Rectal smooth muscle tissue (tissue), 1 donor: ENCODE measurements at regions not wholly inside any gene's neighbourhood (a gene's known extent, or its start where the extent isn't known, plus 50 kb on each side); places are given as distances from the start of the nearest gene placed in this dataset.

Source experiments
- H3K27ac ChIP-seq: one replicate; pipeline ENCODE4 v1.7.0; 2013; ENCODE audit warnings: low read depth, low read length, inconsistent platforms
- H3K27me3 ChIP-seq: one replicate; pipeline ENCODE4 v1.7.0; 2013; ENCODE audit warnings: low read length; ENCODE audit not compliant: control insufficient read depth, insufficient read depth
- H3K36me3 ChIP-seq: one replicate; pipeline ENCODE4 v1.7.0; 2013; ENCODE audit warnings: low read length; ENCODE audit not compliant: control insufficient read depth, insufficient read depth
- H3K4me1 ChIP-seq: one replicate; pipeline ENCODE4 v1.7.0; 2013; ENCODE audit warnings: low read length; ENCODE audit not compliant: control insufficient read depth, insufficient read depth
- H3K4me3 ChIP-seq: one replicate; pipeline ENCODE4 v1.7.0; 2013; ENCODE audit warnings: low read length
- H3K9ac ChIP-seq: one replicate; pipeline ENCODE4 v1.7.0; 2013; ENCODE audit warnings: low read length

DNA sequence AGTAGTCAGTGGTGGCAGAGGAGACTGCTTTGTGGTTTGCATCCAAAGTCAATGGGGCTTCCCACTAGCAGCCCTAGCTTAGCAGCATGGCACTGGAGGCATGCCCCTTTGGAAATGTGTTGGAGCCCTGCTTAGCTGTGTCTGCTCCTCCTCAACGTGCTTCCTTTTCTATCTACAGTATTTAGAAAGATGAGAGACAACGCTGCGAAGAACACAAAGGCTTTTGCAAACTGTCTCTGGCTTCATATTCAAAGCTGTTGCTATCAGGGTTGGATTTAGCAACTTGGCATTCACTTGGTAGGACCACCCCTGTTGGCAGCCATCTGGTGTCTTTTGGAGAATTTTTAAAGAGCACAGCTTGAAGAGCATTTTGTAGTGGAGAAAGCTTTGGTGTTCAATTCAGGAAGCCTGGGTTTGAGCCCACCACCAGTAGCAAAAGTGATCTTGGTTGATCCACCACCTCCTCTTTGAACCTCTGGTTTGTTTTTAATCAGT, 82.1 kb upstream of the CCDC196 start:
- no peak overlapping the region for H3K4me3 ChIP-seq
- no peaks in the 10 kb centered on the region for H3K36me3 ChIP-seq
- no peak overlapping the region for H3K9ac ChIP-seq
- H3K27me3 ChIP-seq, result no peaks in the 10 kb centered on the region
- H3K4me1 ChIP-seq, result no peaks in the 10 kb centered on the region
- H3K27ac ChIP-seq, result no peak overlapping the region

DNA sequence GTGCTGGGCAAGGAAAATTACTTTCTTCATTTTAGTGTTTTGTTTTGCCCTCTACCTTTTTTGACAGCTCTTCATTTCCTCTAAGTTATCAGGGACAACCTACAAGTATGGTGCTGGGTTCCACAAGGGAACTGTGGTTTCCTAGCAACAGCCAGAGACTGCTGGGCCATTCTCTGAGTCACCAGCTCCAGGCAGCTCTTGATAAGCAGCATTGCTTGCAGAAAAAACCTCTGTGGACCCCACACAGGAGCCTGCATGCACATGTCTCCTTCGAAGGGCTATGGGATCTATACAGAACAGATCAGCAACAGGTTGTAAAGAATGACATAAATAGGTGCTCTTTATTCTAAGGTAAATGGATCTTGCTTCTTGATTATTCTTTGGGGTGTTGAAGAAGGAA, 81.0 kb upstream of the CCDC196 start:
- no peak overlapping the region for H3K9ac ChIP-seq
- no peak overlapping the region for H3K4me3 ChIP-seq
- no peaks in the 10 kb centered on the region for H3K27me3 ChIP-seq
- no peaks in the 10 kb centered on the region for H3K4me1 ChIP-seq
- no peaks in the 10 kb centered on the region for H3K36me3 ChIP-seq
- no peak overlapping the region for H3K27ac ChIP-seq

DNA sequence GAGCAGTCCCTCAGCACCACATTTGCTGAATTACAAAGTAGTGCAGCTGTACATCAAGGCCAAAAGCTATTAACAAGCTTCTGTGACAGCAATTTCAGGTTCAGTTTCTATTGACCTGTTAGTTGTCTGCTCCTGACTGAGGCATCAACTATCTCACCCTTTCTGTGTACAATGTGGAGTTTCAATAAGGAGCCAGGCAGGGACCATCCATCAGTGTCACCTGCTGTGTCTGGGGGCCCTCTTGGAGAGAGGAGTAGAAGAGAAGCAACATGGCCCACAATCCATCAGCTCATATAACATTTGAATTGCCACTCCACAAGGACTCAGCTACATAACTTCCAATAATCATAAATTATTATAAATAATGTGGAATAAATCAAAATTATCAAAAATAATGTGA, 72.3 kb upstream of the CCDC196 start:
- H3K4me3 ChIP-seq, result no peak overlapping the region
- H3K4me1 ChIP-seq, result no peaks in the 10 kb centered on the region
- H3K36me3 ChIP-seq, result no peaks in the 10 kb centered on the region
- H3K9ac ChIP-seq, result no peak overlapping the region
- H3K27ac ChIP-seq, result no peak overlapping the region
- no peaks in the 10 kb centered on the region for H3K27me3 ChIP-seq

GRCh38 chr14:66414511-66414910, 71.7 kb upstream of the CCDC196 start:
- Histone ChIP-seq H3K4me1 (no peaks in the 10 kb centered on the region), H3K27ac (no peak overlapping the region), H3K27me3 (no peaks in the 10 kb centered on the region), H3K4me3 (no peak overlapping the region), H3K9ac (no peak overlapping the region), H3K36me3 (no peaks in the 10 kb centered on the region)

DNA sequence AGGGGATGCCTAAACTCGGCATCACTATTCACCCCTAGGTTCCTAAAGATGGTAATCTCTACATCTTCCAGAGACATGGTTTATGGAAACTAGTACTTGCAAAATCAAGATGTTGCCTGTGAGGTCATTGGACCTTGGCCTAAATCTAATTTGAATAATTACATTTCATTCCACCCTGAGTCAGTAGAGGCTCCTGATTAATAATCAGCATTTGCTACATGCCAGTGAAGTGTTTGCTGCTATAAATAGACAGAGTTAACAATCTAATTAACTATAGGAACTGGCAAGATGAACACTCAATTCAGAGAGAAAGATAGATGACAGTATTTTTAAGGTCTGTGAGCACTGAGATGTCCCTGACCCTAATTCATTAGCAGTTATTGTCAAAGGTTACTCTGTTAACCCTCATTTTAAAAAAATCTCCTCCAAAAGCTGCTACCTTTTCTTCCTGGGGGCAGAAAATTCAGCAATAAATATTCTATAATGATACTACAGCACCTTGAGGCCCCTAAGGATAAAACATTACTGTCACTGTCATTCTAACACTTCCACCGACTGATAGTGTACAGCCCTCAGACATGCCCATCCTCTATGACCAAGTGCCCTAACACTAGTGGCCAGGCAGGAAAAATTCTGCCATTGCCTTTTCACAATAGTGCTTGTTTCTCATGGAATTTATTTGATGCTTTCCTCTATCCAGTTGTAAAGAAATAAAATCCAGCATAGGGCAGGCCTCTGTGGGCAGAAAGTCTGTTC, 65.7 kb upstream of the CCDC196 start:
- no peak overlapping the region for H3K27ac ChIP-seq
- H3K27me3 ChIP-seq, result no peaks in the 10 kb centered on the region
- no peaks in the 10 kb centered on the region for H3K36me3 ChIP-seq
- no peak overlapping the region for H3K9ac ChIP-seq
- no peaks in the 10 kb centered on the region for H3K4me1 ChIP-seq
- no peak overlapping the region for H3K4me3 ChIP-seq

DNA sequence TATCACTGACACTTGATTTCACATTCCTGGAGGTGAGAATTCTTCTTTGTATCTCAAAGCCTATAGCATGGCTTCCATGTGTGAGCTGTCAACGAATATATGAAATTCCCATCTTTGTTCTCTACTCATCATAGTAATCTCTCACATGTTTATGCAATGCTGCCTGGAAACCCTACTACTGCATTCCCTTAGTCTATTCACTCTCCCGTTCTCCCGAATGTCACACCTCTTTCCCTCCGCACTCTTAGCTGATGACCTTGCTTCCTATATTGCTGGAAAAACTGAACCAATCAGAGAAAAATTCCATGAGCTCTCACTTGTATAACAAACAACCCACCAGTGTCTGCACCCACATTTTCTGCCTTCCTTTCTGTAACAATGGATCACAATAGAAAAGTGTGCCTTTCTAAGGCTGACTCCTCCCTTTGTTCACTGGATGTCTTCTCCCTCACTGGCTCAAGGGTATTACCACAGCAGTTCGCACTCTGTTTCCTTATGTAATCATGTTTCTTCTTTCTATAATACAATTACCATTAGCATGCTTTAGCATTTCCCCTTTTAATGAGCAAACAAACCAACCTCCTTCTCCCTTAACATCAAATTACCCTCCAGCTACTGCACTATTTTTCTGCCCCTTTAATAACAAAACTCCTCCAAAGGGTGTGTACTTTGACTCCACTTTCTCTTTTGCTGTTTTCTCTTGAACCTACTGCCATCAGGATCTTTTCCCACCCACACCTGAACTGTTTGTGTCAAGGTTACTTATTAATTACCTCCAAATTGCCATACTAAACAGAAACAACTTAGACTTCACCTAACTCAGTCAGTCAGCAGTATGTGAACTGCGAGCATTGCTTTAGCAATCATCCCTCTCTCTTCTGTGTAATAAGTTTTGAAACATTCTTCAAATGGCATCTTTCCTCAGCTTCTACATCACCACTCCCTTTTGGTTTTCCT, 63.9 kb upstream of the CCDC196 start:
- no peaks in the 10 kb centered on the region for H3K27me3 ChIP-seq
- no peaks in the 10 kb centered on the region for H3K36me3 ChIP-seq
- no peak overlapping the region for H3K27ac ChIP-seq
- H3K4me3 ChIP-seq, result no peak overlapping the region
- H3K4me1 ChIP-seq, result no peaks in the 10 kb centered on the region
- H3K9ac ChIP-seq, result no peak overlapping the region

DNA sequence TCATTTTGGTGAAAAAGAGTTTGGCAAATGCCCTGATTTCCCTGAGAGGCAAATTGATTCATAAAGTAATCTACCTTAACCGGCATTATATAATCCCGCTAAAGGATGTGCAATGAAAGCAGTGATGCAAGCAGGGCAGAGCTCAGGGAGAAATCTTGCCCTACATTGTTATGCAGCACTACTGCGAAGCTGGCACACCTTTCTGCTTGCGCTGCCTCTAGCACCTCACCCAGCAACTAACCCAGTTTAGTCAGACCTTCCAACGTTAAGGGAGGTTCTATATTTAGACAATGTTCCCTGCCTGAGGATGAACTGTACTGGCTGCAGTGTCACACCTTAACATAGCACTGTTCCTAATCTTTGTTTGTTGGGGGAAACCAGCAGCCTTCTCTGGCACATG, 60.8 kb upstream of the CCDC196 start:
- Histone ChIP-seq H3K27me3 (no peaks in the 10 kb centered on the region), H3K4me3 (no peak overlapping the region), H3K4me1 (no peaks in the 10 kb centered on the region), H3K36me3 (no peaks in the 10 kb centered on the region), H3K27ac (no peak overlapping the region), H3K9ac (no peak overlapping the region)

DNA sequence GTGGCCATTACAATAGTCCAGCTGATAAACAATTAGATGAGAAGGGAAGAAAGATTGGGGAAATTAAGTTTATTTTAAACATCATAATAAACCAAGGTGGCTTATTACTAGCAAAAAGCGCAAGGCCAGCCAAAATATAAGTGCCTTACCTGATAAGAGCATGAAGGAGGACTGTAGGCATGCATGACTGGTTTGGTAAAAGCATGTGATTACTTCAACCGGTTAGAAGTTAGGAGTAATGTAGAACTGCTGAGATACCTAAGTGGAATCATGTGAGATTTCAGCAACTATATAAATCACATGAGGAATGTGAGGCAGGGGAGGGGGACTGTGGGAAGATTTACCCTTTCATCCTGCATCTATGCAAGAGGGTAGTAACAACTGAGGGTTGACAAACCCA, 59.7 kb upstream of the CCDC196 start:
- no peaks in the 10 kb centered on the region for H3K4me1 ChIP-seq
- H3K27ac ChIP-seq, result no peak overlapping the region
- H3K9ac ChIP-seq, result no peak overlapping the region
- H3K4me3 ChIP-seq, result no peak overlapping the region
- H3K36me3 ChIP-seq, result no peaks in the 10 kb centered on the region
- no peaks in the 10 kb centered on the region for H3K27me3 ChIP-seq

GRCh38 chr14:66432334-66432733, 53.8 kb upstream of the CCDC196 start:
- no peak overlapping the region for H3K4me3 ChIP-seq
- H3K9ac ChIP-seq, result no peak overlapping the region
- H3K36me3 ChIP-seq, result no peaks in the 10 kb centered on the region
- H3K27ac ChIP-seq, result no peak overlapping the region
- no peaks in the 10 kb centered on the region for H3K27me3 ChIP-seq
- no peaks in the 10 kb centered on the region for H3K4me1 ChIP-seq

DNA sequence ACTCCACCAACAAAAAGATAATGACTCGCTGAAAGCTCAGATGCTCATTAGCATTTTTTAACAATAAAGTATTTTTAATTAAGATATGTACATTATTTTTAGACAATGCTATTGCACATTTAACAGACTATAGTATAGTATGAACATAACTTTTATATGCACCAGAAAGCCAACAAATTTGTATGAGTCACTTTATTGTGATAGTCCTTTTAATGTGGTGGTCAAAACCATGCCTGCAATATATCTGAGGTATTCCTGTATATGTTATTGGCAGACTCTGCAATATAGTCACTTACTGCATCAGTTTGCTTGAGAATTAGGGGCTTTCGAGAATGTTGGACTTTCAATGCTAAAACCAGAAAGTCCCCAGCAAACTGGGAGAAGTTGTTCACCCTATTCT, 51.7 kb upstream of the CCDC196 start:
- Histone ChIP-seq H3K4me3 (no peak overlapping the region), H3K27me3 (no peaks in the 10 kb centered on the region), H3K36me3 (no peaks in the 10 kb centered on the region), H3K4me1 (no peaks in the 10 kb centered on the region), H3K9ac (no peak overlapping the region), H3K27ac (no peak overlapping the region)

DNA sequence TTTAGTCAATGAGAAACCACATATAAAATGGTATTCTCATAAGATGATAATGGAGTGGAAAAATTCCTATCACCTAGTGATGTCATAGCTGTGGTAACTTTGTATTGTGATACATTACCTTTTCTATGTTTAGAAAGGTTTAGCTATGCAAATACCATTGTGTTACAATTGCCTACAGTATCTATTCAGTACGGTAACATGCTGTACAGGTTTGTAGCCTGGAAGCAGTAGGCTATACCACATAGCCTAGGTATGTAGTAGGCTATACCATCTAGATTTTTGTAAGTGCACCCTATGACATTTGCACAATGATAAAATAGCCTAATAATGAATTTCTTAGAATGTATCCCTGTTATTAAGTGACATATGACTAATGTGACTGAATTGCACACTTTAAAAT, 50.5 kb upstream of the CCDC196 start:
- H3K36me3 ChIP-seq, result no peaks in the 10 kb centered on the region
- no peaks in the 10 kb centered on the region for H3K4me1 ChIP-seq
- no peak overlapping the region for H3K27ac ChIP-seq
- H3K27me3 ChIP-seq, result no peaks in the 10 kb centered on the region
- H3K4me3 ChIP-seq, result no peak overlapping the region
- no peak overlapping the region for H3K9ac ChIP-seq
